ENCODE measurements at regions not wholly inside any gene's neighbourhood (a gene's known extent, or its start where the extent isn't known, plus 50 kb on each side); places are given as distances from the start of the nearest gene placed in this dataset.
A peak's percentile ranks its signal among the peaks of the same experiment; 100 is the strongest.
"Not testable (repeated sequence)": the region's sequence is repeated elsewhere in the genome, so short reads cannot be mapped to it uniquely, and the experiment has no call there.

DNA sequence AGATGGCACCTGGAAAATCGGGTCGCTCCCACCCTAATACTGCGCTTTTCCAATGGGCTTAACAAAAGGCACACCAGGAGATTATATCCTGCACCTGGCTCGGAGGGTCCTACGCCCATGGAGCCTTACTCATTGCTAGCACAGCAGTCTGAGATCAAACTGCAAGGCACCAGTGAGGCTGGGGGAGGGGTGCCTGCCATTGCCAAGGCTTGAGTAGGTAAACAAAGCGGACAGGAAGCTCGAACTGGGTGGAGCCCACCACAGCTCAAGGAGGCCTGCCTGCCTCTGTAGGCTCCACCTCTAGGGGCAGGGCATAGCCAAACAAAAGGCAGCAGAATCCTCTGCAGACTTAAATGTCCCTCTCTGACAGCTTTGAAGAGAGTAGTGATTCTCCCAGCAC lies 814.8 kb downstream of the SEMA5A start:
- DNase-seq = not testable (repeated sequence)

DNA sequence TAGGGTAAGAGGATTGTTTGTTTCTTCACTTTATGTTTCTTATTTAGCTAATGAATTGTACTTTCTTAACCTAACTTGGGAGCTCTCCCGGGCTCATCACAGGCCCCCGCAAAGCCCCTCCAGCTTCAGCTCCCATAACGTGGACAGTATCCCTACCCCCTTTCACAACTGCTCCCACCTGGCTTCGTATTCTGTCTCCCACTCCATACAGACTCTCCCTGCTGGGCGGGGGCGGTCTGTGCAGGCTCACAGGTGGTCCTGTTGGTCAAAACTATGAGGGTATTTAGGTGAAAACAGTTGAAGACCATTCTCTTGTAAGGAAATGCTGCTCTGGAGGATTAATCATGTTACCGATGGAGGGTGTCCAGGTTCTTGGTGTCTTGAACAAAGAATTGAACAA lies 805.3 kb downstream of the SEMA5A start:
- no peak for DNase-seq

DNA sequence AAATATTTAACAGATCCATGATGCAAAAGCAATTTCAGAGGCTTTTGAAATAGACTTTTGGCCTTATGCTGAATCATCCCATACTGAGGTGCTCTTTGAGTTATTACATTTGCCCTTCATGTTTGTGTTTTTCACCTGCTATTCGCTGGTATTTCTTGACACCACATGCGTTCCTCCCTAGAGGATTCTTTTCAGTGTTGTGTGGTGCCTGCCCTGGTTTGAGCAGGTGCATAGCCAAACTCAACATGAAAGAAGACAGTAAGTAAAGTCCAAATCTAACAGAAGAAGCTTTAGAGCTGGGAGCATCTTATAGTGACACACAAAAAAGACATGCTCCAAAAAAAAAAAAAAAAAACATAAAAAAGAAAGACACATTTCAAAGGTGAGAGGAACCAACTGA lies 796.3 kb downstream of the SEMA5A start:
- DNase-seq = no peak

DNA sequence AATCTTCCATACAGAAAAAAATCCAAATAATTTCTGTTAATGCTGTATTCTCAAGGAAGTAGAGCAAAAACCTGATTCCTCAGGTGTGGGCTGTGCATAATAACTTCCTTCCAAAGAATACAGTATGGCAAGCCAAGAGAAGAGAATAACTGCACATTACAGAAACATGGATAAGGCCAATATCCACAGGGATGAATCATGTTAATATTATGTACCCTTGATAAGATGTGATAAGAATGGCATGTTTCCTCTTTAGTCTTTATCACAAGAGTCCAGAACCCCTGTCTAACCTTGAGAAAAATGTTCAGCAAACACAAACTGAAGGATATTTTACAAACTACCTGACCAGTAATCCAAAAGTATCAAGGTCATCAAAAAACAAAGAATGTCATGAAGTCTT lies 795.8 kb downstream of the SEMA5A start:
- DNase-seq = no peak

DNA sequence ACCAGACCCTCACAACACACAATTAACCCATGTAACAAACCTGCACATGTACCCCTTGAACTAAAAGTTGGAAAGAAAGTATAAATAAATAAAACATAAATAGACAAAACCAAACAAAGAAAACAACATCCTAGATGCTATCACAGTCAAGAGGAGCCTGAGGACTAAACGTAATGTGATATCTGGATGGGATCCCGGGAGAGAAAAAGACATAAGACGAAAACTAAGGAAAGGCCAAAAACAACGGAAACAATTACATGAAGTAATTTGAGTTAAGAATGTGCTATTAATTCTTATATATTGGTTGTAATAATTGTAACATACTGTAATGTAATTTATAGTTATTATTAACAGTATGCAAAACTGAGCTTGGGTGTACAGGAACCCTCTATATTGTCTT lies 793.9 kb downstream of the SEMA5A start:
- no peak for DNase-seq

DNA sequence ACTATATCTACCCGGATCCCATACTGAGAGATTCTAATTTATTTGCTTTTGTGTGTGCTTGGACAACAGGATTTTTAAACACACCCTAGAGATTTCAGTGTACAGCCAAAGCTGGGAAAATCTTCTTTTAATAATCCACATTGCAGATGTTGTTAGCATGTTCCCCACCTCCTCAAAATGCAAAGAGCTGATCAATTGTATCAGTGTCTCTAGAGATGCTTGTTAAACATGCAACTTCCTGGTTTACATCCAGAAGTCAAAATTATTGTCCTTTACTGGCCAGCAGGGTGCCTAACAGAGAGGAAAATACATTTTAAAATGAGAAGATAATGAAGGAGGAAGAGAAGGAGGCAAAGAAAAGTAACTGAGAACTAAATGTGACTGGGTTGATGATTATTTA lies 793.3 kb downstream of the SEMA5A start:
- DNase-seq = no peak

DNA sequence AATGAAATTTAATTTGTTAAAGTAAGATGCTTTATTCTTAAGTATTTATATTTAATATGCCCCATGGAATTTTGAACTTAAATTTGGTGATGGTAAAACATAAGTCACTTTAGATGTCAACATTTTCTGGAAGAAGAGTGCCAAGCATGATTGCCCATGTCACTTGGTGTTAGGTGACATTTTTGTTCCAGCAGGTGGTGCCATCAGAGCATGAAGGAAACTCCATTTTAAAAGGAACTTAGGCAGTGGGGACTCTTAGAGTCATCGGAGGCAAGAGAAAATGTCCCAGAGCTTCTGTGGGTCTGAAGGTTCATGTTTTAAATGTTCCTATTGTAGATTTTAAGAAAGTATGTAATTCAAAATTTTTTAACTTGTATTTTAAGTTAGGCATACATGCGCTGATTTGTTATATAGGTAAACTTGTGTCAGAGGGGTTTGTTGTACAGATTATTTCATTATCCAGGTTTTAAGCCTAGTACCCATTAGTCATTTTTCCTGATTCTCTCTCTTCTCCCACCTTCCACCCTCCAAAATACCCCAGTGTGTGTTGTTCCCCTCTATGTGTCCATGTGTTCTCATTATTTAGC lies 789.3 kb downstream of the SEMA5A start:
- DNase-seq = peak; percentile 61

DNA sequence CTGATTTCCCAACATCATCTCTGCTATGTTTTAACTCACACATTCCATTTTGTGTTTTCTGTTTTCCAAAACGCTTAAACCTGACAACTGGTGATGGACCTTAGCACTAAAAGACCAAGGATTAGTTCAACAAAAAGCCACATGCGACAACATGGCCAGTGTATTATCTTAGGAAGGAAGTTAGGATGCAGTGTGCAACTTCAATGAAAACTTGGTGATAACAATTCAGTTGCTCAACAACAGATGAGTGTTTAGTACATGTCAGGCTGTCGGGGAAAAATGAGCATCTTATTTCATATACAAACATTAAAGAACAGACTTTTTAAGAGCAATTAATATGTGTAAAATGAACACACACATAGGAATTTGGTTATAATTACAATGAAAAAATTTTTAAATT lies 780.0 kb downstream of the SEMA5A start:
- no peak for DNase-seq

DNA sequence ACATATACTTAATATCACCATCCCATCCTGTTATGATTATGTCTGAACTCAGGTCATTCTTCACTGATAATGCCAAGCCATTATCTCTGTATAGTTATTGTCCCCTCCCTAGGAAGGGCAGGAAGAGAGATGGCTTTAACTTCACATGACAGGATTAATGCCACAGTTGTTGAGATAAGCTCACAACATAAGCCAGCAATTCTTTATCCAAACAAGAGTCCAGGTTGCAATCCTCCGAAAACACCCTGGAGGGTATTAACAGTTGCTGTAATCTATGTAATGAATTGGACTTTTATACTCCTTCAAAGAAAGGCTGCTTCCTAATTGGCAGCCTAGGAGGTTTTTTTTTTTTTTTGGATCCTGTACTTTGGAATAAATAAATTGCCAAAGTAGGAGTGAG lies 779.4 kb downstream of the SEMA5A start:
- DNase-seq = no peak

DNA sequence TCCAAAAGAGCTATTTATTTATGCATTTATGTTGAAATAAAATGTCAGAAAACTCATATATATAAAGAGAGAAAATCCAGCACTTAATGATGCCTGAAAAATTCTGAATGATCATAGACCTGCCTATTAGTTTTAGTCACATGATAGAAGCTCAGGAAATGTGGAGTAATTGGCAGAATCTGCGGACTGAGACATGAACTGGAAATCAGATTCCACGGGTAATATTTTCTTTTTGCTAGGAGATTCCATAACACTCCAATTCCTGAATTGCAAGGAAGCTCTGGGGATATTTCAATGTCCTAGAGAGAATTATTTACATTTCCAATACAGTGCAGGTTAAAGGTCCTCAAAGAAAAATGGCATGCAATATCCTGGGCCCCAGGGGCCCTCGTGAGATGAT lies 778.8 kb downstream of the SEMA5A start:
- no peak for DNase-seq

DNA sequence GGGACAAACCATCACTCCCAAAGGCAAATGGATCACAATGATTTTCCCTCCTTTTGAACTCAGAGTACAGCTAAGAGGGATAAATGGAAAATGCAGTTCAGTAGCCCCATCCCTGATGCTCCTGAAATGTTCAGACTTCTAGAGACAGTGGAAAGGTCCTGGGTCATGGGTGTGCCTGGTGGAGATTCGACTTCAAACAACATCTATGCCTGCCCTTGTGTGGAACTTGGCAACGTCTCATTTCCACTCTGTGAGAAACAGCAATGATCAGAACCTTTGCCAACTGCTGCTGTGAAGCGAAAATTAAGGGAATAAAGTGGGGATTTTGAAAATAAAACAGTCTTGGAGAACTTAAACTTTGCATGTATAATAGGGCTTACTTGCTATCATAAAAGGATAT lies 778.1 kb downstream of the SEMA5A start:
- no peak for DNase-seq

DNA sequence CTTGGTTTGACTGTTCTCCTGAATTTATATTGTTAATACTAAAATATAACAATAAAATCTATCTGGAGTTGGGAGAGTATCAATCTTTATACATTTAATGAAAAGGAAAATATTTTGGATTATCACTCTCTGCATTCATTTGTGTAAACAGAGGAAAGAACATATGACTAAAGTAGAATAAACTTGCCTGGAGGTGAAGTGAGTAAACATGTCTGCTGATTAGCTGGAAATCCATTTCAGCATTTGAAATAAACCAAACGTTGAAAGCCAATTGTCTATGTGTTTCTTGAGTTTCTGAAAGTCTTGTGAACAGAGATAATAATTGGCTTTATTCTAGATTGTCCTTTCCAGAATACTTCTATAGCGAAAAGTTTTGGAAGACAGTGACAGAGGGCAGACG lies 776.2 kb downstream of the SEMA5A start:
- no peak for DNase-seq

DNA sequence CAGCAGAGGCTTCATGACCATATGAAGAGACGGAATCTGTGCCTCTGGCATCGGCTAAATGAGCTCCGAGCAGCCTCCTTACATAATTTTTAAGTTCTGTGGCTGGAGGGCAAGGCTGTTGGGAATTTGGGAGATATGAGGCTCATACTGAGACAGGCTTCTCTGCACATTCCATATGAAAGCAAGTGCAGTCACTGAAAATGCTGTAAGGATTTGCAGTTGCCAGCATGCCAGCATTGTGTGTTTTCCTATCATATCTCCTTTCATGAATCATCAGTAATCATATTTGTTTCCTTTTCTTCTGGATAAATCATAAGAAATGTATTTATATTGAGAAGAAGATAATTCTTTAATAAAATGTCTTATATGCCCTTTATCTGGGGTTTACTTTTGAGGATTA lies 775.4 kb downstream of the SEMA5A start:
- no peak for DNase-seq

DNA sequence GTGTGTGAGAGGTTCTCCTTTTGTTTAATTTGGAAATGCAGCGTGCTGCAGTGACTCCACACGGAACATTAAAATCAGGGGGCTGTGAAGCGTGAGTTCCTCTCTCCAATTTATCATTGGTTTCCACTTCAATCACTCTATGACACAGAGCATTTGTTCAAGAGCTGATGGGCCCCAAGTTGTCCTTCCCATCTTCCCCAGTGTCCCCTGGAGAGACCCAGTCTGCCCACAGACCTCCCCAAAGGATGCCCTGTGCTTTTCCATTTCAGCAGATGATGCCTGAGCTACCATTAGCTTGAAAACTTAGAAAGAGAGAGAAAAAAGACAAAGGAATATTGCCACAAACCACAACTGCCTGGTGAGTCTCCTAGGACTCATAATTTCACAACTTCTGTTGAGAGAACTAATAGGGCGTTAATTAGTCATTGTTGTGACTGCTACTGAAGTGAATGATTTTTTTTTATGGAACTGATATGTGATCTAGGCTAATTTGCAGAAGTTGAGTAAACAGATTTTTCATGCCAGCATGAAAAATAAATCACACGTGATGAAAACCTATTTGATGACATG lies 772.7 kb downstream of the SEMA5A start:
- DNase-seq = no peak

DNA sequence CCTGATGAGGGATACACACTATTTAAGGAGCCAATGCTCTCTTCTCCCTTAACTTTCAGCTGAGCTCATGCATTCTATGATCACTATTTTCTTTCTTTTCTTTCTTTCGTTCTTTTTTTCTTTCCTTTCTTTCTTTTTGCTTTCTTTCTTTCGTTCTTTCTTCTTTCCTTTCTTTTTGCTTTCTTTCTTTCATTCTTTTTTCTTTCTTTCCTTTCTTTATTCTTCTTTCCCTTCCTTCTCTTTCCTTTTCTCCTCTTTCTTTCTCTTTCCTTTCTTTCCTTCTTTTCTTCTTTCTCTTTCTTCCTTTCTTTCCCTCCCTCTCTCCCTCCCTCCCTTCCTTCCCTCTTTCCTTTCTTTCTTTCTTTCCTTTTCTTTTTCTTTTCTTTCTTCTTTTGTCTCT lies 761.2 kb downstream of the SEMA5A start:
- DNase-seq = no peak

DNA sequence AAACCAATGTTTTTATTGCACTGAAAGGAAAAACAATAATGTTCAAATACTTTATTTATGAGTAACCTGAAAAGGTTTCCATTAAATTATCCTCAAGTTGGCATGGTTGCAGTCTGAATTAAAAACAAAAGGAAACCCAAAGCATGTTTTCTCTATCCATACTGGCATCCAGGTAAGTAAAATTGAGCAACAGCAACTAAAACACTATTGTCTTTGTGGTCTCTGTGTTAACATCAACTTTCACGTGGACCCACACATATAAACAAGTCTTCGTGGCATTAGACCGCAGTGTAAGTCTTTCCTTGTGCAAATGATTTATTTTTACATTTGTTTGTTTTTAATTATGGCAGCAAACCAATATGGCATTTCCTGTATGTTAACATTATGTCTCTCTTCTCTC lies 757.6 kb downstream of the SEMA5A start:
- no peak for DNase-seq

DNA sequence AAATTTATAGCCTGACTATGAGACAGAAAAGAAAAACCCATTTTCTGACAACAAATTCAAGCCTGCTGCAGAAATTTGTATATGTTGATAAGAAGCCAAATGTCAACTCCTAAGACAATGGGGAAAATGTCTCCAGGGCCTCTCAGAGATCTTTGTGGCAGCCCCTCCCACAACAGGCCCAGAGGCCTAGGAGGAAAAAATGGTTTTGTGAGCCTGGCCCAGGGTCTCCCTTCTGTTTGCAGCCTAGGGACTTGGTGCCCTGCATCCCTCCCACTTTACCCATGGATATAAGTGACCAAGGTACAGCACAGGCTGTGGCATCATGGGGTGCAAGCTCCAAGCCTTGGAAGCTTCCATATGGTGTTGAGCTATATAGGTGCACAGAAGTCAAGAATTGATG lies 740.2 kb downstream of the SEMA5A start:
- DNase-seq = no peak

DNA sequence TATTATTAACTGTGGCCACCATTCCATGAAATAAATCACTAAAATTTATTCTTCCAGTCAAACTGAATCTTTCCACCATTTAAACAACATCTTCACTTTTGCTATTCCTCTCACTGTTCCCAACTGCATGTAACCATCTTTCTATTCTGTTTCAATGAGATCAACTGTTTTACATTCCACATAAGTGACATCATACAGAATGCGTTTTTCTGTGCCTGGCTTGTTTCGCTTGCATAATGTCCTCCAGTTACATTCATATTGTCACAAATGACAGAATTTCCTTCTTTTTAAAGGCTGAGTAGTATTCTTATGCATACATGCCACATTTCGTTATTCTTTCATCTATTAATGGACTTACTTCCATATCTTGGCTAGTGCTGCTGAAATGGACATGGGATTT lies 738.2 kb downstream of the SEMA5A start:
- DNase-seq = peak; percentile 66

DNA sequence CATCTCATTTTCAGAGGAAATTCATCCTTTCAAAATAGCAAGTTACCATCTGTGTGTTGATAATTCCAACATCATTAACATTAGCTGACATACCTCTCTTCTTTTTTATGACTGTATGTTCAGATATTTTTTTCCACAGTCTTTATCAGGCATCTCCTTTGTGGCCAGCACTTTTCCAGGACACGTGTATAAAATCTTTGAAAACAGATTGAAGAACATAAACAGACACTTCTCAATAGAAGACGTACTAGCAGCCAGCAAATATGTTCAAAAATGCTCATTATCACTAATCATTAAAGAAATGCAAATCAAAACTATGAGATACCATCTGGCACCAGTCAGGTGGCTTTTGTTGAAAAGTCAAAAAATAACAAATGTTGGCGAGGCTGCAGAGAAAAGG lies 734.3 kb downstream of the SEMA5A start:
- no peak for DNase-seq

DNA sequence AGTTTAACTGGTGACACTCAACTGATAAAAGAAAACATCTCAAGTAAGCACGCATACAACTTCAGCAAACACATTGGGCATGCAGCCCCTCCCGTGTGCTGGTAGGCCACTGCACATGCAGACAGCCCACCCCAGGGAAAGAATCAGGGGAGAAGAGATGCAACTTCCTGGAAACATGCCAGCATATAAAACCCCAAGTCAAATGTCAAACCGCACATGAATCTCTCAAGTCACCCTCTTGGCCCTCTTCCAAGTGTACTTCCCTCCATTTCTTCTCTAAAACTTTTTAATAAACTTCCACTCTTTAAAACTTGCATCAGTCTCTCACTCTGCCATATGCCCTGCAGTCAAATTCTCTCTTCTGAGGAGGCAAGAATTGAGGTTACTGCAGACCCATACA lies 732.7 kb downstream of the SEMA5A start:
- peak; percentile 29 for DNase-seq

DNA sequence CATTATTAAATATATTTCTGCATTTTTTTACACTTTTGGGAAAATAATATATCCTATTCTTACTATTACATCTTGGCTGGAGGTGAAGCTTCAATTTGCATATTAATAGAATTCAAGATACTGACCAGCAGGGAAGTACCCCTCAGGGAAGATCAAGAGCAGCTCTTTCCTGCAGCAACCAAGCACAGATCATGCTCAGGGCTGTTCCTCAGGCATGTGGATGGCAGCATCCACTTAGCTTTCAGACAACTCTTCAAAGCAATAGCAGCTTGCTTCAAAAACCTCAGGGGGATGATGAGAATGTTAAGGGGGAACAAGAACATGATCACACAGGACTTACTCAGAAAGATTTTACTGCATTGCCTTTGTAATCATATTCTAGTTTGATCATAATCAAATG lies 731.8 kb downstream of the SEMA5A start:
- DNase-seq = no peak

DNA sequence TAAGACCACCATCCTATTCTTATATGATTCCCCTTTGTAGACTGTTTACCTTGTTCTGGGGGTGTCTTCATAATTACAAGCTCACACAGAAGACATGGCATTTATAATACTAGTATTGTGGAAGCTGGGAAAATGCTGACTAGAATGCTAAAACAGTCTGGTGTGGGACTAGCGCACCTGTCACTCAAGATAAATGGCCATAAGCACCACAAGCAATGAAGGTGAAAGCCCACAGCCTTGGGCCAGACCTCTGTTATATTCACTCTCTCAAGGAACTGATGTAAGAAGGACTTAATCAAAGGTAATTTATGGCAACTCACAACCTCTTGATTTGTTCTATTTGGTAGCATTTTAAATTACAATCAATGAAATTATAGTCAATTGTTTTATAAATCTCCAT lies 721.5 kb downstream of the SEMA5A start:
- no peak for DNase-seq

DNA sequence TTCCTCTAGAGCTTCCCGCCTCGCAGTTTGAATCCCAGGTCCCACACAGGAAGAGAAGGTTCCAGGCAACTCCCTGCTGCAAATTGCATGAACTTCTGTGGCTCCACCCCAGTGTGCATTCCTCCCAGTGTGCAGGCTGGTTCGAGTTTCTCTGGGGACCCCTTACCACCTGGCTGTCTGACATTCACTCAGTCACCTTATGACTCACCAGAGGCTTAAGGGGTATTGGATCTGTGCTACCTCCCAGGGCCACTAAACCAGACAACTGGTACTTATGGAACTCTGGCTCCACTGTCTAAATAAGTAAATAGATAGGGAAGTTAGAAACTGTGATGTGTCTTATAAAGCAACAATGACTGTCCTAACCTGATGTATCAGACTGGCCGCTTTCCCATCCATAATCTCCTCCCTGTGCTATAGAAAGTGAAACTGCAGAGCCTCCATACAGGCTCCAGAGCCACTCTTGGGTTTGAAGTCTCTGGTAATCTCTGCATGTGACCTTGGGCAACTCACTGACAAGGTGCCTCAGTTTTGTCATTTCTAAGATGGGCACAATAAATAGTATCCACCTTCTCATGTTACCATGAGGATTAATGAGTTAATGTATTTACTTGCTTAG lies 720.6 kb downstream of the SEMA5A start:
- no peak for DNase-seq

DNA sequence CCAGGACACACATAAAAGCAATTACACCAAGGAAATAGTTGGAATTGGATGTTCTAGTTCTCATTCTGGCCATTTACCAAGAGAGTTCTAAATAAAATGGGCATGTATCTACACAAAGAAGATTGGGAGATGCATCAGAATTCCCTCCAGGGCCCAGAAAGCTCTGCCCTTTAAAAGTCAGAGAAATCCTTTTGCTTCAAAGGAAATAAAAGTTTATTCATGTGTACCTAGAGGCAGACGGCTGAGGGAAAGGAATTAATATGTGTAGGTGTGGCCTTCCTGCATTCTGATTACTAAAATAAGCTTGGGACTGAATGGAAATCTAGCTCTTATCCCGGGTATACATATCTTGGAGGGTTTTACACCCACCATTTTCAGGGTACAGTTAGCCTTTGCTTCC lies 719.4 kb downstream of the SEMA5A start:
- DNase-seq = no peak

DNA sequence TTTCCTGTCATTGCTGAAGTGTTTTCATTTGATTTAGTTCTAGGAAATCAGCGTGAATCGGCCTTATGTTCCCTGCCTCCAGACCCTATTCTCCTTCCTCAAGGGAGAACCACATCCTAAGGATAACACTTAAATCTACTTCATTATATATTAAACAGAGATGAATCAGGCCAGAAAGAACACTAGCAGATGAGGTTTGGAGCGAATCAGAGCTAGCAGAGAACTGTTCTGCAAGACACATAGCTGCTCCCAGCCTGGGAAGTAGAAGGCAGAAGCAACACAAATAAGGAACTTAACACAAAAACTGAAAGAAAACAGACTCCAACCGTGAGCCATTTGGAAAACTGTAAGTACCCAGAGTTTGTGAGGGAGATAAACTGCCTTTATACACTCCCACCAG lies 718.2 kb downstream of the SEMA5A start:
- no peak for DNase-seq
